H1 (cell line): ENCODE measurements at regions not wholly inside any gene's neighbourhood (a gene's known extent, or its start where the extent isn't known, plus 50 kb on each side); places are given as distances from the start of the nearest gene placed in this dataset.

Experiments used
- CHD7 ChIP-seq: fragments of 300-600 bp; sonication (generic); IDR thresholded peaks from 2 replicates; pipeline ENCODE4 v1.7.1; 2012; ENCODE audit warnings: low read length, moderate library complexity, mild to moderate bottlenecking, inconsistent platforms; ENCODE audit not compliant: insufficient replicate concordance
- RXRA ChIP-seq: IDR thresholded peaks from 2 replicates; pipeline ENCODE4 v1.6.1; 2011; ENCODE audit warnings: low read depth, mild to moderate bottlenecking, low read length, moderate library complexity; ENCODE audit not compliant: insufficient read depth
- SP4 ChIP-seq: IDR thresholded peaks from 2 replicates; pipeline ENCODE4 v1.6.1; 2012; ENCODE audit warnings: low read length, inconsistent platforms
- YY1 ChIP-seq: IDR thresholded peaks from 2 replicates; pipeline ENCODE4 v1.6.1; 2011; ENCODE audit warnings: low read depth, mild to moderate bottlenecking, low read length

DNA sequence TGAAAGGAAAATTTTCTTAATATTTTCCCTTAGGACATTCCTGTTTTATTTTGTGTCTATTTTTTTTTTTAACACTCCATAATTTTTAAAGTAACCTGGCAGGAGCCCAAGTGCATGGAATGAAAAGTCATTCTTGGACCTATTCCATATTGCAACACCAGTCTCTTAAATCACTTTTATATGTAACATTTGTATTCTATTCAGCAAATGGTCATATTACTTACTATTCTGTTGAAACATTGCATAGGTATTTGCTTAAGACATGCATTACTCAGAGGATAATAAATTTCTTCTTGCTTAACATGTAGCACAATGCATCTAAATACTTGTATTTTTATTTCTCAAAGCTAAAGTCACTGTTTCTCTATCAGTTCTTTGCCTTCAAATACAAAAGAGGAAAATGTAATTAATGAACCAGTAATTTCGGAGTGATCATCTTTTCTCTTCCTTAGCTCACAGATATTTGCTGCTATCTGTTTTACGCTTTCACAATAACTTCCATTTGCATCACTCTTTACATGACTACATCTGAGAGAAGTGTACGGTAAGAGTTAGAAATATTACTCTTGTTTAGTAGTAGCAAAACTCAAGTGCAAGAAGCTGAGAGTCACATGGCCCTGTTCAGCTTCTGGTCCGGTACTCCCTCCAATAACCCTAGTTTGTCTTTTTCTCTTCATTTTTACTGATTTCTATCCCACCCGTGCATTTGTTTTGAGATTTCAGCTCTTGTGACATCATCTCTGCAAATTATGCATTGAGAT lies 394.8 kb downstream of the USP25 start (continued):
- TF ChIP-seq CHD7 (no peak), SP4 (no peak), RXRA (no peak), YY1 (no peak)
